MCF 10A (cell line): ENCODE measurements at regions not wholly inside any gene's neighbourhood (a gene's known extent, or its start where the extent isn't known, plus 50 kb on each side); places are given as distances from the start of the nearest gene placed in this dataset.

Experiments used
- BruUV-seq: library from RNA; stranded (reverse); fragments of 400-500 nt; replicated peaks from 2 replicates; lab custom pipeline; 2021; lab: Mats Ljungman, UMichigan
- CTCF ChIA-PET: fragments of 300-600 bp; sonication (Branson Sonifier 250); formaldehyde crosslinking; extraction: SDS; loops from one replicate; lab custom pipeline; 2021; ENCODE audit warnings: antibody characterized with exemption, inconsistent platforms; lab: Yijun Ruan, JAX
- POLR2A ChIA-PET: fragments of 300-600, 350-650 bp; sonication (Branson Sonifier 250); formaldehyde crosslinking; extraction: SDS; loops from one replicate; lab custom pipeline; 2020; ENCODE audit warnings: antibody characterized with exemption, inconsistent platforms; lab: Yijun Ruan, JAX
- DNase-seq: peaks from one replicate; pipeline ENCODE4 v3.0.0-alpha.2; 2018; ENCODE audit not compliant: unreplicated experiment
- H3K27ac Mint-ChIP-seq: one replicate; pipeline ENCODE4 v1.8.0; 2022; ENCODE audit warnings: mild to moderate bottlenecking, low read depth, mixed read lengths; ENCODE audit not compliant: unreplicated experiment
- H3K27me3 Mint-ChIP-seq: one replicate; pipeline ENCODE4 v1.8.0; 2022; ENCODE audit warnings: mixed read lengths; ENCODE audit not compliant: insufficient read depth, unreplicated experiment
- H3K36me3 Mint-ChIP-seq: one replicate; pipeline ENCODE4 v1.8.0; 2022; ENCODE audit warnings: mild to moderate bottlenecking, moderate library complexity, mixed read lengths; ENCODE audit not compliant: insufficient read depth, unreplicated experiment
- H3K4me1 Mint-ChIP-seq: one replicate; pipeline ENCODE4 v1.8.0; 2022; ENCODE audit warnings: mixed read lengths; ENCODE audit not compliant: insufficient read depth, unreplicated experiment
- H3K4me3 Mint-ChIP-seq: one replicate; pipeline ENCODE4 v1.8.0; 2022; ENCODE audit warnings: mild to moderate bottlenecking, moderate library complexity, mixed read lengths; ENCODE audit not compliant: unreplicated experiment
- H3K9me3 Mint-ChIP-seq: one replicate; pipeline ENCODE4 v1.8.0; 2022; ENCODE audit warnings: mixed read lengths; ENCODE audit not compliant: unreplicated experiment
- CTCF ChIP-seq: fragments of 200-600 bp; IDR thresholded peaks from one replicate; pipeline ENCODE4 v1.8.0; 2022; ENCODE audit warnings: antibody characterized with exemption, mild to moderate bottlenecking; ENCODE audit not compliant: unreplicated experiment
- intact Hi-C: fragments of 100-400 bp; cut with micrococcal nuclease; formaldehyde crosslinking; loops from 2 replicates; pipeline ENCODE4 v1.14.1; 2022

- Mint-ChIP-seq H3K4me1 (peaks cover 14% of the 10 kb centered on the region), H3K9me3 (no peaks in the 10 kb centered on the region), H3K36me3 (peaks cover 5% of the 10 kb centered on the region), H3K27ac (no peak overlapping the region), H3K4me3 (no peak overlapping the region), H3K27me3 (no peaks in the 10 kb centered on the region)
- CTCF ChIA-PET, result interaction anchor here (0.5 kb wide), 1 partner anchor 1335 kb away, joined by 3 read pairs; no protein-coding TSS in a partner anchor
- POLR2A ChIA-PET, result no interaction called here
- intact Hi-C loops, result no loop called here
- TF ChIP-seq CTCF, result no peak
- DNase-seq, result no peak
- no TSS peak for BruUV-seq
These were observed 238.9 kb downstream of the PRL start for GRCh38 chr6:22057962-22058361.

GRCh38 chr6:22059126-22059525 is 237.7 kb downstream of the PRL start:
- peaks cover 5% of the 10 kb centered on the region for H3K36me3 Mint-ChIP-seq
- CTCF ChIA-PET, result interaction anchor here (1.3 kb wide), 1 partner anchor 463 kb away, joined by 4 read pairs; no protein-coding TSS in a partner anchor

GRCh38 chr6:22059946-22060345 is 236.9 kb downstream of the PRL start:
- Mint-ChIP-seq H3K27me3 (no peaks in the 10 kb centered on the region), H3K9me3 (no peaks in the 10 kb centered on the region), H3K36me3 (peaks cover 5% of the 10 kb centered on the region), H3K4me3 (no peak overlapping the region), H3K4me1 (peaks cover 10% of the 10 kb centered on the region), H3K27ac (no peak overlapping the region)
- POLR2A ChIA-PET, result no interaction called here
- intact Hi-C loops, result no loop called here
- TF ChIP-seq CTCF, result no peak
- DNase-seq, result no peak
- CTCF ChIA-PET, result interaction anchor here (0.6 to 1.3 kb wide), 2 partner anchors 319 to 464 kb away, joined by 3 to 4 read pairs; no protein-coding TSS in a partner anchor
- BruUV-seq, result no TSS peak

More at GRCh38 chr6:22059126-22059525, 237.7 kb downstream of the PRL start:
- intact Hi-C loops, result no loop called here
- no peak for TF ChIP-seq CTCF
- no TSS peak for BruUV-seq
- Mint-ChIP-seq H3K27ac (no peak overlapping the region), H3K4me1 (peaks cover 10% of the 10 kb centered on the region), H3K27me3 (no peaks in the 10 kb centered on the region), H3K4me3 (no peak overlapping the region), H3K9me3 (no peaks in the 10 kb centered on the region)
- DNase-seq, result no peak
- POLR2A ChIA-PET, result interaction anchor here (0.7 to 1.4 kb wide), 2 partner anchors 13 to 16 kb away, joined by 3 to 4 read pairs; no protein-coding TSS in a partner anchor

- H3K9me3 Mint-ChIP-seq, result no peaks in the 10 kb centered on the region
- POLR2A ChIA-PET, result no interaction called here
- H3K27me3 Mint-ChIP-seq, result no peaks in the 10 kb centered on the region
- no peak overlapping the region for H3K4me3 Mint-ChIP-seq
- CTCF ChIA-PET, result no interaction called here
- BruUV-seq, result no TSS peak
- intact Hi-C loops, result no loop called here
- no peak for DNase-seq
- no peak for TF ChIP-seq CTCF
- H3K4me1 Mint-ChIP-seq, result peaks cover 10% of the 10 kb centered on the region
- H3K27ac Mint-ChIP-seq, result no peak overlapping the region
- no peaks in the 10 kb centered on the region for H3K36me3 Mint-ChIP-seq
These were observed 233.9 kb downstream of the PRL start for GRCh38 chr6:22062807-22063408.
